HepG2 (cell line): ENCODE measurements at regions not wholly inside any gene's neighbourhood (a gene's known extent, or its start where the extent isn't known, plus 50 kb on each side); places are given as distances from the start of the nearest gene placed in this dataset.

Experiments
- AGO1 ChIP-seq: fragments of 200-400 bp; formaldehyde crosslinking; IDR thresholded peaks from 2 replicates; pipeline ENCODE4 v1.6.1; 2017; ENCODE audit warnings: mild to moderate bottlenecking, low read depth, low read length, moderate library complexity; ENCODE audit not compliant: poor library complexity, severe bottlenecking
- ARID3A ChIP-seq: IDR thresholded peaks from 2 replicates; pipeline ENCODE4 v1.6.1; 2012; ENCODE audit warnings: low read depth, low read length, improper control_type of control experiment
- ATF1 ChIP-seq: IDR thresholded peaks from 2 replicates; pipeline ENCODE4 v1.6.1; 2016; ENCODE audit warnings: mild to moderate bottlenecking, control low read depth
- E2F5 ChIP-seq: sonication (generic); formaldehyde crosslinking; conservative IDR thresholded peaks from 2 replicates; pipeline ENCODE4 v1.4.0; 2020; ENCODE audit warnings: missing genetic modification reagents
- IRX3 ChIP-seq: sonication (generic); formaldehyde crosslinking; IDR thresholded peaks from 2 replicates; pipeline ENCODE4 v1.8.1; 2023; ENCODE audit warnings: mild to moderate bottlenecking, low read depth, missing genetic modification reagents, borderline replicate concordance
- MATR3 ChIP-seq: sonication (generic); formaldehyde crosslinking; IDR thresholded peaks from 2 replicates; pipeline ENCODE4 v1.4.0; 2020; ENCODE audit warnings: missing genetic modification reagents
- MED13 ChIP-seq: sonication (generic); formaldehyde crosslinking; IDR thresholded peaks from 2 replicates; pipeline ENCODE4 v1.5.0; 2020; ENCODE audit warnings: missing genetic modification reagents
- NFATC3 ChIP-seq: sonication (generic); formaldehyde crosslinking; IDR thresholded peaks from 2 replicates; pipeline ENCODE4 v1.5.1; 2020; ENCODE audit warnings: mild to moderate bottlenecking, missing genetic modification reagents
- NR0B2 ChIP-seq: sonication (generic); formaldehyde crosslinking; IDR thresholded peaks from 2 replicates; pipeline ENCODE4 v1.4.0; 2020; ENCODE audit warnings: mild to moderate bottlenecking, missing genetic modification reagents
- NR2F2 ChIP-seq: IDR thresholded peaks from 2 replicates; pipeline ENCODE4 v1.6.1; 2012; ENCODE audit warnings: low read depth, inconsistent platforms, borderline replicate concordance
- PITX1 ChIP-seq: sonication (generic); formaldehyde crosslinking; IDR thresholded peaks from 2 replicates; pipeline ENCODE4 v1.5.1; 2020; ENCODE audit warnings: mild to moderate bottlenecking, missing genetic modification reagents
- POGZ ChIP-seq: sonication (generic); formaldehyde crosslinking; IDR thresholded peaks from 2 replicates; pipeline ENCODE4 v1.4.0; 2020; ENCODE audit warnings: mild to moderate bottlenecking, missing genetic modification reagents
- RCOR2 ChIP-seq: IDR thresholded peaks from 2 replicates; pipeline ENCODE4 v1.6.1; 2016; ENCODE audit warnings: missing biosample characterization, missing genetic modification reagents
- SAFB2 ChIP-seq: sonication (generic); formaldehyde crosslinking; IDR thresholded peaks from 2 replicates; pipeline ENCODE4 v1.5.1; 2020; ENCODE audit warnings: missing genetic modification reagents, low read depth, mild to moderate bottlenecking, borderline replicate concordance
- ZBTB43 ChIP-seq: sonication (generic); formaldehyde crosslinking; conservative IDR thresholded peaks from 2 replicates; pipeline ENCODE4 v1.4.0; 2020; ENCODE audit warnings: missing genetic modification reagents
- ZFP1 ChIP-seq: IDR thresholded peaks from 2 replicates; pipeline ENCODE4 v1.6.1; 2016
- ZFP82 ChIP-seq: sonication (generic); formaldehyde crosslinking; IDR thresholded peaks from 2 replicates; pipeline ENCODE4 v1.5.1; 2020; ENCODE audit warnings: mild to moderate bottlenecking, missing genetic modification reagents, borderline replicate concordance
- ZMYM2 ChIP-seq: sonication (generic); formaldehyde crosslinking; IDR thresholded peaks from 2 replicates; pipeline ENCODE4 v1.8.0; 2022; ENCODE audit warnings: mild to moderate bottlenecking, missing genetic modification reagents
- ZNF296 ChIP-seq: sonication (generic); formaldehyde crosslinking; conservative IDR thresholded peaks from 2 replicates; pipeline ENCODE4 v1.5.0; 2020; ENCODE audit warnings: mild to moderate bottlenecking, missing genetic modification reagents
- ZNF441 ChIP-seq: sonication (generic); formaldehyde crosslinking; IDR thresholded peaks from 2 replicates; pipeline ENCODE4 v1.7.0; 2021; ENCODE audit warnings: missing genetic modification reagents, borderline replicate concordance
- ZNF558 ChIP-seq: sonication (generic); formaldehyde crosslinking; IDR thresholded peaks from 2 replicates; pipeline ENCODE4 v1.9.0; 2022; ENCODE audit warnings: mild to moderate bottlenecking, missing genetic modification reagents, borderline replicate concordance
- ZNF629 ChIP-seq: sonication (generic); formaldehyde crosslinking; conservative IDR thresholded peaks from 2 replicates; pipeline ENCODE4 v1.5.0; 2020; ENCODE audit warnings: missing genetic modification reagents
- ZNF709 ChIP-seq: sonication (generic); formaldehyde crosslinking; IDR thresholded peaks from 2 replicates; pipeline ENCODE4 v1.5.0; 2020; ENCODE audit warnings: mild to moderate bottlenecking, missing genetic modification reagents
- ZNF713 ChIP-seq: sonication (generic); formaldehyde crosslinking; IDR thresholded peaks from 2 replicates; pipeline ENCODE4 v1.4.0; 2020; ENCODE audit warnings: mild to moderate bottlenecking, missing genetic modification reagents
- ZNF850 ChIP-seq: sonication (generic); formaldehyde crosslinking; conservative IDR thresholded peaks from 2 replicates; pipeline ENCODE4 v1.9.0; 2021; ENCODE audit warnings: mild to moderate bottlenecking, missing genetic modification reagents

- TF ChIP-seq E2F5 (CRISPR knock-in tag), result no peak
- TF ChIP-seq ZNF441 (CRISPR knock-in tag), result peak; percentile 47; the same call in 1 of the 2 replicates
- TF ChIP-seq ZNF709 (CRISPR knock-in tag), result no peak
- TF ChIP-seq RCOR2 (CRISPR knock-in tag), result peak; percentile 76; the same call in 1 of the 2 replicates
- TF ChIP-seq ZNF629 (CRISPR knock-in tag), result peak; percentile 17; the same call in 1 of the 2 replicates
- TF ChIP-seq NR0B2 (CRISPR knock-in tag), result no peak
- peak; percentile 53; the same call in 1 of the 2 replicates for TF ChIP-seq ATF1 (CRISPR knock-in tag)
- peak; percentile 80; the same call in 1 of the 2 replicates for TF ChIP-seq NR2F2
- TF ChIP-seq MED13 (CRISPR knock-in tag), result peak; percentile 88
- TF ChIP-seq PITX1 (CRISPR knock-in tag), result peak; percentile 85
- TF ChIP-seq IRX3 (CRISPR knock-in tag), result no peak
- TF ChIP-seq ARID3A, result peak; percentile 94
- no peak for TF ChIP-seq ZNF296
- TF ChIP-seq ZNF558 (CRISPR knock-in tag), result no peak
- no peak for TF ChIP-seq SAFB2 (CRISPR knock-in tag)
- TF ChIP-seq ZNF713 (CRISPR knock-in tag), result no peak
- TF ChIP-seq ZNF850 (CRISPR knock-in tag), result no peak
- peak; percentile 35; the same call in 1 of the 2 replicates for TF ChIP-seq ZBTB43 (CRISPR knock-in tag)
- no peak for TF ChIP-seq ZMYM2 (CRISPR knock-in tag)
- peak; percentile 62; the same call in 1 of the 2 replicates for TF ChIP-seq POGZ (CRISPR knock-in tag)
- TF ChIP-seq MATR3, result no peak
- no peak for TF ChIP-seq ZFP82 (CRISPR knock-in tag)
- TF ChIP-seq AGO1, result no peak
- TF ChIP-seq ZFP1 (CRISPR knock-in tag), result peak; percentile 74
- no peak for TF ChIP-seq NFATC3 (CRISPR knock-in tag)
These were observed 318.5 kb downstream of the ZNF621 start (continued) for GRCh38 chr3:40843208-40843624.
